Peyer's patch (tissue), 4 donors: ENCODE measurements at regions not wholly inside any gene's neighbourhood (a gene's known extent, or its start where the extent isn't known, plus 50 kb on each side); places are given as distances from the start of the nearest gene placed in this dataset.
A peak's percentile ranks its signal among the peaks of the same experiment; 100 is the strongest.

Experiments used
- DNase-seq, 3 donors: peaks; one replicate each; pipeline ENCODE4 v3.0.0-alpha.2; 2017 to 2019
- H3K27ac ChIP-seq, 4 donors: fragments of 200-600 bp; sonication (generic); one replicate each; pipeline ENCODE4 v1.5.1; 2016 to 2019
- H3K27me3 ChIP-seq, 2 donors: fragments of 200-600 bp; sonication (generic); one replicate each; pipeline ENCODE4 v1.5.1; 2019
- H3K36me3 ChIP-seq, 3 donors: fragments of 200-600 bp; sonication (generic); one replicate each; pipeline ENCODE4 v1.5.1; 2016 to 2019
- H3K4me1 ChIP-seq, 4 donors: fragments of 200-600 bp; sonication (generic); one replicate each; pipeline ENCODE4 v1.5.1; 2016 to 2019
- H3K4me3 ChIP-seq, 4 donors: fragments of 200-600 bp; sonication (generic); 1 replicate in 3 of 4; 2 replicates in 1 of 4; pipeline ENCODE4 v1.5.1; 2016 to 2019; ENCODE audit warnings: mild to moderate bottlenecking in 1 of 4
- H3K9me3 ChIP-seq, 4 donors: fragments of 200-600 bp; sonication (generic); one replicate each; pipeline ENCODE4 v1.5.1; 2016 to 2019; ENCODE audit warnings: mild to moderate bottlenecking in 1 of 4
- POLR2A ChIP-seq, 2 donors: fragments of 450-650 bp; IDR thresholded peaks; one replicate each; pipeline ENCODE4 v1.5.1; 2017; ENCODE audit warnings: antibody characterized with exemption in 2 of 2, mild to moderate bottlenecking in 2 of 2, moderate library complexity in 2 of 2
- TF ChIP-seq, protein P1 (sequence below), 6 experiments: fragments of 450-650 bp in 4 of 6; fragments of 200-600 bp in 2 of 6; sonication (generic) in 1 of 6; IDR thresholded peaks; one replicate each; pipeline ENCODE4 v1.5.1; 2017 to 2019; ENCODE audit warnings: antibody characterized with exemption in 6 of 6, mild to moderate bottlenecking in 3 of 6, moderate library complexity in 1 of 6

DNA sequence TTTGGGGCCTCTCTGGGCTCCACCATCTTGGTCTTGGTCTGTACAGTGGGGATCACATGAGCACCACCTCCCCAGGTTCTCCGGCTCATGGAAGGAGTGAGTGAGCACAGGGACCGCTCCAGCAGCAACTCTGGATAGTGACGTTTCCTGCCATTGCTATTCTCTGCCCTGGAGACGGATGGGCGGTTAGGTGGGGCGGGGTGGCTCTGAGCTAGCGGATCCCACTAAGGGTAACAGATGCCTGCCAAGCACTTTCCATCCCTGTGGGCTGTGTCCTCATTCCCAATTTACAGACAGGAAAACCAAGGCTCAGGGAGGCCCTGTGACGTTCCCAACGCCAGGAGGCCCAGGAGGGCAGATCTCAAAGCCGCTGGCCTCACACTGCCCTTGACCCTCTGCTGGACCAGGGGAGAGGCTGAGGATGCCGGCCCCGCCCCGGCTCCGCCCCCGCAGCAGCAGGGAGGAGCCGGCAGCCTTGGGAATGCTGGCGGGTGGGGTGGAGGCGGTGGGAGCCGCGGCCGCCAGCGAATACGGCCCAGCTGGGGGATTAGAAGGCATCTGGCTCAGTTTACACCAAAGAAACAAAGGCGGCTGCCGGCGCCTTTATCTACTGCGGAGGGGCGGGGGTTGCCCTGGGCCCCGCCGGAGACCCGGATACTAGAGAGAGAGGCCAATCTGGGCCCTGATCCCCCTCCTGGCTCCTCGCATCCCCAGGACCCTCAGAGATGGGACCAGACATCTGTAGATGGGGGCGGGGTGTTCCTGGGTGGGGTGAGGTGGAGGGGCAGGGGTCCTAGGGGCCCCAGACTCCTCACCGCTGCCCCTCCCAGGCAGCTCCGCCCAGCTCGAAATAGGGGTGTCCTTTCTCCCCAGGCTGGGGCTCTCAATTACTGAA lies 122.3 kb upstream of the CIBAR2 start:
- Histone ChIP-seq H3K27me3 (no peaks in the 10 kb centered on the region), H3K27ac (peak overlapping the region in 3 of 4 donors; percentile 55 to 79 (median 75)), H3K4me3 (peak overlapping the region in 2 of 4 donors; percentile 27 to 38), H3K4me1 (peaks cover 0 to 43% (median 7%) of the 10 kb centered on the region in 4 donors), H3K36me3 (no peaks in the 10 kb centered on the region), H3K9me3 (no peaks in the 10 kb centered on the region)
- TF ChIP-seq, protein P1, sequence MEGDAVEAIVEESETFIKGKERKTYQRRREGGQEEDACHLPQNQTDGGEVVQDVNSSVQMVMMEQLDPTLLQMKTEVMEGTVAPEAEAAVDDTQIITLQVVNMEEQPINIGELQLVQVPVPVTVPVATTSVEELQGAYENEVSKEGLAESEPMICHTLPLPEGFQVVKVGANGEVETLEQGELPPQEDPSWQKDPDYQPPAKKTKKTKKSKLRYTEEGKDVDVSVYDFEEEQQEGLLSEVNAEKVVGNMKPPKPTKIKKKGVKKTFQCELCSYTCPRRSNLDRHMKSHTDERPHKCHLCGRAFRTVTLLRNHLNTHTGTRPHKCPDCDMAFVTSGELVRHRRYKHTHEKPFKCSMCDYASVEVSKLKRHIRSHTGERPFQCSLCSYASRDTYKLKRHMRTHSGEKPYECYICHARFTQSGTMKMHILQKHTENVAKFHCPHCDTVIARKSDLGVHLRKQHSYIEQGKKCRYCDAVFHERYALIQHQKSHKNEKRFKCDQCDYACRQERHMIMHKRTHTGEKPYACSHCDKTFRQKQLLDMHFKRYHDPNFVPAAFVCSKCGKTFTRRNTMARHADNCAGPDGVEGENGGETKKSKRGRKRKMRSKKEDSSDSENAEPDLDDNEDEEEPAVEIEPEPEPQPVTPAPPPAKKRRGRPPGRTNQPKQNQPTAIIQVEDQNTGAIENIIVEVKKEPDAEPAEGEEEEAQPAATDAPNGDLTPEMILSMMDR (IDR thresholded peaks at IDR 0.05): no peak
- no peak for TF ChIP-seq POLR2A (IDR thresholded peaks at IDR 0.05)
- DNase-seq: peak in 2 of 3 donors; percentile 63 to 69

DNA sequence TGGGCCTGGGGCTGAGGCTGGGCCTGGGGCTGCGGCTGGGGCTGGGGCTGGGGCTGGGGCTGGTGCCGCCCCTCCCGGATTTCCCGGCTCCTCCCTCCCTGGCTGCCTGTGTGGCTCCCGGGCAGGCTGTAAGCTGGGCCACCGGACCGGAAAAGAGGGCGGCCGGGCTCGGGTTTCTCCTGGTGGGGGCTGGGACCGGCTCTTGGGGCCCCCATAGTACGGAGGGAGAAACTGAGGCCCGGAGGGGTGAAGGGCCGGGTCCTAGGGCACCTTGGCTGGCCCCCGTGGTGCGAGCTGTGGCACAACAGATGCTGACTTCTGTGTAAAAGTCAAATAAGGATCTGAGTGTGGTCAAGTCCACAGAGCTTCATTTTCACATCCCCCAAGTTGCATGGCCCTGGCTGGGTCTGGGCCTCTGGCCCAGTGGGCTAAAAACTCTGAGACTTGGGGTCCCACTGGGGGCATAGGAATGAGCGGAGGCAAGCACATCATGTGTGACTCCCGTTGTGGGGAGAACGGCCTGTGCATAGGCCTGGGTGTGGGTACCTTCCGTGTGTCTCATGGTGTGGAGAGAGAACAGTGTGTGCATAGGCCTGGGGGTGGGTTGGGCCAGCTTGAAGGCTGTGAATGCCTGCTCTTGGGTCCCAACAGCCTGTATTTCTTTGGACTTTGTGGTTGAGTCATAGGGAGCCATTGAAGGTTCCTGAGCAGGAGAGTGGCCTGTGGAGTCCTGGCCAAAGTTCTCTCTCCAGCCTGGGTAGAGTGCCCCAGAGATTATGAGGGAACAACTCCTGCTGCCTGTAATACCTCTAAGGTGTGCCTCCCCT lies 123.9 kb upstream of the CIBAR2 start:
- no peaks in the 10 kb centered on the region for H3K9me3 ChIP-seq
- no peaks in the 10 kb centered on the region for H3K36me3 ChIP-seq
- peaks cover 0 to 43% (median 7%) of the 10 kb centered on the region in 4 donors for H3K4me1 ChIP-seq
- DNase-seq: no peak
- TF ChIP-seq, protein P1 (IDR thresholded peaks at IDR 0.05): no peak
- peak overlapping the region in 3 of 4 donors; percentile 22 to 47 (median 38) for H3K4me3 ChIP-seq
- H3K27me3 ChIP-seq: no peaks in the 10 kb centered on the region
- peak overlapping the region; percentile 12 to 79 (median 65) for H3K27ac ChIP-seq

DNA sequence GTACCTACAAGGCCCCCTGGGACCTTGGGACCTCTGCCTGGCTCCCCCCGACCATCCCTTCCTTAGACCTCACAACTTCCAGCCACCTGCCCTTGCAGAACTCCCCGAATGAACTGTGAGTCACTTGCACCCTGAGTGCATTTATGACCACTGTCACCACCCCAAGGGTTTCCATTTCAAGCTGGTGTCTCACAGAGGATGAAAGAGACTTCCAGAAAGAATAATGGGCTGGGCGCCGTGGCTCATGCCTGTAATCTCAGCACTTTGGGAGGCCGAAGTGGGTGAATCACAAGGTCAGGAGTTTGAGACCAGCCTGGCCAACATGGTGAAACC lies 124.5 kb upstream of the CIBAR2 start:
- DNase-seq: no peak
- H3K27ac ChIP-seq: peak overlapping the region in 1 of 4 donors; percentile 75
- no peak for TF ChIP-seq POLR2A (IDR thresholded peaks at IDR 0.05)
- TF ChIP-seq, protein P1 (IDR thresholded peaks at IDR 0.05): no peak
- H3K9me3 ChIP-seq: no peaks in the 10 kb centered on the region
- no peaks in the 10 kb centered on the region for H3K27me3 ChIP-seq
- no peaks in the 10 kb centered on the region for H3K36me3 ChIP-seq
- H3K4me3 ChIP-seq: no peak overlapping the region
- peaks cover 0 to 42% (median 7%) of the 10 kb centered on the region in 4 donors for H3K4me1 ChIP-seq

DNA sequence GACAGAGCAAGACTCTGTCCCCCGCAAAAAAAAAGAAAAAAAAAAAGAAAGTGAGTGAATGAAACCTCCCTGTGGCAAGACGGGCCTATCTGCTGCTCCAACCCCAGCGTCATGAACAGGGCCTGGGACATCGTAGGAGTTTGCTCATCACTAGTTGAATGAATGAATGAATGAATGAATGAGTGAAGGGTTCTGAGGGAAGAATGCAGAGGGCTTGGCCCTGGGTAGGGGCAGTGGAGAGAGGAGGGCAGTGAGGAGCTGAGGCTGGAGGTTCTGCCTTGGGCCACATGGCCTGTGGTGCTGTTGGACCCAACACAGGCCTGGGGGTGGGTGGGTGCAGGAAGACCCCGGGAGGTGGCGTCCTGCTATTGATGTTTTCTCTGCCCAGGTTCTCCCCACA lies 125.5 kb upstream of the CIBAR2 start:
- Histone ChIP-seq H3K27me3 (no peaks in the 10 kb centered on the region), H3K27ac (peak overlapping the region in 1 of 4 donors; percentile 6), H3K36me3 (no peaks in the 10 kb centered on the region), H3K9me3 (no peaks in the 10 kb centered on the region), H3K4me1 (peaks cover 0 to 33% (median 7%) of the 10 kb centered on the region in 4 donors), H3K4me3 (no peak overlapping the region)
- DNase-seq: no peak
- TF ChIP-seq POLR2A (IDR thresholded peaks at IDR 0.05): no peak
- TF ChIP-seq, protein P1 (IDR thresholded peaks at IDR 0.05): no peak

DNA sequence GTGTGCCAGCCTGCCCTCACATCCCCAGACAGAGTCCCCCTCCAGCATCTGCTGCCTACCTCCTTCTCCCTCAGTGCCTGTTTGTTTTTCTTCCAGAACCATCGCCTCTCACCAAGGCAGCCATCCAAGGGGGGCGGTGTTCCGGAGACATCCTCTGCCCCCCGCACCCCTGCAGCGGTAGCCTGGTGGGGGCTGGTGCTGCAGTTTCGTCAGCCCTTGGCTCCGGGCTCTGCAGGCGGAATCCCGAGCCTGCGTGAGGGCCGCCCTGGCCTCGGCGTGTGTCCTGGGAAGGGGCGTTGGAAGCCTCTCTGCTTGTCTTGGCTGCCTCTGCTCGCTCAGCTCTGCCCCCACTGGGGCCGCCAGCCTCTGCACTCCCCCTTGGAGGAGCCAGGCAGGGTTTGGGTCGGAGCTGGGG lies 126.0 kb upstream of the CIBAR2 start:
- H3K27ac ChIP-seq: peak overlapping the region in 1 of 4 donors; percentile 16
- peaks cover 0 to 33% (median 7%) of the 10 kb centered on the region in 4 donors for H3K4me1 ChIP-seq
- peak in 2 of 3 donors; percentile 19 to 66 for DNase-seq
- no peak overlapping the region for H3K4me3 ChIP-seq
- no peaks in the 10 kb centered on the region for H3K27me3 ChIP-seq
- no peaks in the 10 kb centered on the region for H3K9me3 ChIP-seq
- TF ChIP-seq, protein P1 (IDR thresholded peaks at IDR 0.05): no peak
- no peak for TF ChIP-seq POLR2A (IDR thresholded peaks at IDR 0.05)
- H3K36me3 ChIP-seq: no peaks in the 10 kb centered on the region
